MM.1S (cell line): ENCODE measurements at regions not wholly inside any gene's neighbourhood (a gene's known extent, or its start where the extent isn't known, plus 50 kb on each side); places are given as distances from the start of the nearest gene placed in this dataset.

Source experiments
- EZH2phosphoT487 ChIP-seq: fragments of 300-600 bp; sonication (generic); IDR thresholded peaks from 2 replicates; pipeline ENCODE4 v1.6.1; 2018; ENCODE audit warnings: antibody characterized with exemption, low read length
- TF ChIP-seq, protein P1 (sequence below): fragments of 300-600 bp; sonication (generic); IDR thresholded peaks from 2 replicates; pipeline ENCODE4 v1.5.1; 2016; ENCODE audit warnings: antibody characterized with exemption, low read length, mixed read lengths

DNA sequence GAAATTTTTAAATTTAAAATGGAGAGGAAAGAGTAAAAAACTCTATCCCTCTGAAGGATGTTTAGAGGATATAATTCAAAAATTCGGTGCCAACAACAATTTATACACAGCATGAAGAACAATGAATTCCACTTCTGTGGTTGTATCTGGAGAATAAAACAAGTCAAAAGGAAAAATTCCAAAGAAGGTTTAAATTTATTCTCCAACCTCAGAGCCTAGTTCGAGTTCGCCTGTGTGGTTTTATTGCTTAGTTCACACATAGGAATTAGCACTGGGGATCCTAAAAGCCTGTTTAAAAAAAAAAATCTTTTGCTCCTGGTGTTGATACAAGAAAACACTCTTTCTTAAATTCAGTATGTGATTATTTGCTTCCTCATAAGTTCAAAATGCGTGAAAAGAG lies 79.2 kb downstream of the LLPH start:
- TF ChIP-seq, protein P1, sequence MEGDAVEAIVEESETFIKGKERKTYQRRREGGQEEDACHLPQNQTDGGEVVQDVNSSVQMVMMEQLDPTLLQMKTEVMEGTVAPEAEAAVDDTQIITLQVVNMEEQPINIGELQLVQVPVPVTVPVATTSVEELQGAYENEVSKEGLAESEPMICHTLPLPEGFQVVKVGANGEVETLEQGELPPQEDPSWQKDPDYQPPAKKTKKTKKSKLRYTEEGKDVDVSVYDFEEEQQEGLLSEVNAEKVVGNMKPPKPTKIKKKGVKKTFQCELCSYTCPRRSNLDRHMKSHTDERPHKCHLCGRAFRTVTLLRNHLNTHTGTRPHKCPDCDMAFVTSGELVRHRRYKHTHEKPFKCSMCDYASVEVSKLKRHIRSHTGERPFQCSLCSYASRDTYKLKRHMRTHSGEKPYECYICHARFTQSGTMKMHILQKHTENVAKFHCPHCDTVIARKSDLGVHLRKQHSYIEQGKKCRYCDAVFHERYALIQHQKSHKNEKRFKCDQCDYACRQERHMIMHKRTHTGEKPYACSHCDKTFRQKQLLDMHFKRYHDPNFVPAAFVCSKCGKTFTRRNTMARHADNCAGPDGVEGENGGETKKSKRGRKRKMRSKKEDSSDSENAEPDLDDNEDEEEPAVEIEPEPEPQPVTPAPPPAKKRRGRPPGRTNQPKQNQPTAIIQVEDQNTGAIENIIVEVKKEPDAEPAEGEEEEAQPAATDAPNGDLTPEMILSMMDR = no peak
- no peak for TF ChIP-seq EZH2phosphoT487
